GM23338 (cell line): ENCODE measurements at regions not wholly inside any gene's neighbourhood (a gene's known extent, or its start where the extent isn't known, plus 50 kb on each side); places are given as distances from the start of the nearest gene placed in this dataset.

Experiments
- CTCF ChIP-seq, 2 experiments: fragments of 200-600 bp in 1 of 2; sonication (generic) in 1 of 2; conservative IDR thresholded peaks; 2 replicates each; pipeline versions ENCODE4 v1.5.1 to v1.6.1; 2016 to 2017; ENCODE audit warnings: antibody characterized with exemption in 2 of 2, low read depth in 2 of 2, mild to moderate bottlenecking in 2 of 2, moderate library complexity in 1 of 2
- ETS1 ChIP-seq: IDR thresholded peaks from 2 replicates; pipeline ENCODE4 v1.6.1; 2016; ENCODE audit warnings: antibody characterized with exemption
- EZH2 ChIP-seq: fragments of 200-600 bp; sonication (generic); IDR thresholded peaks from one replicate; pipeline ENCODE4 v1.8.0; 2017; ENCODE audit warnings: antibody characterized with exemption, mild to moderate bottlenecking, low read depth; ENCODE audit not compliant: unreplicated experiment
- EZH2phosphoT487 ChIP-seq: fragments of 200-600 bp; sonication (generic); IDR thresholded peaks from one replicate; pipeline ENCODE4 v1.8.1; 2018; ENCODE audit warnings: antibody characterized with exemption; ENCODE audit not compliant: unreplicated experiment
- JUNB ChIP-seq: IDR thresholded peaks from one replicate; pipeline ENCODE4 v1.6.1; 2016; ENCODE audit warnings: antibody characterized with exemption; ENCODE audit not compliant: unreplicated experiment
- NANOG ChIP-seq: IDR thresholded peaks from 2 replicates; pipeline ENCODE4 v1.6.1; 2016; ENCODE audit warnings: antibody characterized with exemption, borderline replicate concordance
- POLR2AphosphoS5 ChIP-seq: IDR thresholded peaks from 2 replicates; pipeline ENCODE4 v1.6.1; 2016; ENCODE audit warnings: antibody characterized with exemption, low read depth
- REST ChIP-seq: IDR thresholded peaks from one replicate; pipeline ENCODE4 v1.6.1; 2018; ENCODE audit warnings: antibody characterized with exemption; ENCODE audit not compliant: unreplicated experiment
- STAT1 ChIP-seq: IDR thresholded peaks from one replicate; pipeline ENCODE4 v1.6.1; 2016; ENCODE audit warnings: antibody characterized with exemption; ENCODE audit not compliant: unreplicated experiment
- ZNF331 ChIP-seq: fragments of 250-450 bp; sonication (Bioruptor Pico); IDR thresholded peaks from 2 replicates; pipeline ENCODE4 v1.5.0; 2020; ENCODE audit warnings: low read depth, mild to moderate bottlenecking, moderate library complexity

GRCh38 chrX:96445531-96446065 is 239.0 kb upstream of the DIAPH2 start:
- no peak for TF ChIP-seq POLR2AphosphoS5
- TF ChIP-seq CTCF (conservative IDR thresholded peaks at IDR 0.05; ENCODE audit: low read depth in 2 of 2): no peak
- no peak for TF ChIP-seq REST
- TF ChIP-seq STAT1: no peak
- no peak for TF ChIP-seq EZH2
- no peak for TF ChIP-seq ETS1
- TF ChIP-seq JUNB: no peak
- no peak for TF ChIP-seq EZH2phosphoT487
- TF ChIP-seq ZNF331 (CRISPR knock-in tag): no peak
- no peak for TF ChIP-seq NANOG
